Fibroblast of lung (primary cell): ENCODE measurements at regions not wholly inside any gene's neighbourhood (a gene's known extent, or its start where the extent isn't known, plus 50 kb on each side); places are given as distances from the start of the nearest gene placed in this dataset.

Experiments
- DNase-seq, 2 donors: peaks; one replicate each; pipeline versions ENCODE4 v3.0.0 to v3.0.0-alpha.2; 2010; ENCODE audit warnings: low read depth in 2 of 2
- H2AFZ ChIP-seq: 2 replicates; pipeline ENCODE4 v1.5.1; 2012; ENCODE audit warnings: low read length, control low read depth, inconsistent platforms
- H3K27ac ChIP-seq: 2 replicates; pipeline ENCODE4 v1.5.1; 2011; ENCODE audit warnings: low read length, control low read depth; ENCODE audit not compliant: insufficient read depth
- H3K27me3 ChIP-seq: 2 replicates; pipeline ENCODE4 v1.5.1; 2011; ENCODE audit warnings: mild to moderate bottlenecking, low read length; ENCODE audit not compliant: control insufficient read depth, insufficient read depth
- H3K36me3 ChIP-seq: 2 replicates; pipeline ENCODE4 v1.5.1; 2011; ENCODE audit warnings: low read length; ENCODE audit not compliant: control insufficient read depth, insufficient read depth
- H3K4me1 ChIP-seq: 2 replicates; pipeline ENCODE4 v1.5.1; 2011; ENCODE audit warnings: low read length; ENCODE audit not compliant: control insufficient read depth, insufficient read depth; ENCODE audit errors: extremely low read depth
- H3K4me2 ChIP-seq: 2 replicates; pipeline ENCODE4 v1.5.1; 2011; ENCODE audit warnings: low read length, control low read depth; ENCODE audit not compliant: insufficient read depth; ENCODE audit errors: extremely low read depth
- H3K4me3 ChIP-seq, 4 experiments: fragments of 200-600 bp in 1 of 4; sonication (generic) in 1 of 4; replicated peaks in 1 of 4; 2 replicates each; pipeline ENCODE4 v1.5.1; 2011 to 2016; ENCODE audit warnings: low read length in 4 of 4, low read depth in 3 of 4, mild to moderate bottlenecking in 3 of 4, control low read depth in 2 of 4, inconsistent platforms in 1 of 4, mixed read lengths in 1 of 4; ENCODE audit not compliant: insufficient read depth in 1 of 4; ENCODE audit errors: control extremely low read depth in 1 of 4
- H3K79me2 ChIP-seq: 2 replicates; pipeline ENCODE4 v1.5.1; 2012; ENCODE audit warnings: mild to moderate bottlenecking, low read length, inconsistent platforms; ENCODE audit not compliant: control insufficient read depth, insufficient read depth
- H3K9ac ChIP-seq: 2 replicates; pipeline ENCODE4 v1.5.1; 2011; ENCODE audit warnings: mild to moderate bottlenecking, low read length, control low read depth; ENCODE audit not compliant: insufficient read depth
- H3K9me3 ChIP-seq: 2 replicates; pipeline ENCODE4 v1.5.1; 2012; ENCODE audit warnings: low read depth, low read length; ENCODE audit not compliant: control insufficient read depth, insufficient read depth
- H4K20me1 ChIP-seq: 2 replicates; pipeline ENCODE4 v1.5.1; 2011; ENCODE audit warnings: low read length; ENCODE audit not compliant: control insufficient read depth, insufficient read depth; ENCODE audit errors: extremely low read depth
- EZH2 ChIP-seq: IDR thresholded peaks from 2 replicates; pipeline ENCODE4 v1.5.1; 2012; ENCODE audit warnings: low read length, control low read depth, mild to moderate bottlenecking; ENCODE audit errors: missing control alignments
- TF ChIP-seq, protein P1 (sequence below), 2 donors: IDR thresholded peaks in 1 of 2; conservative IDR thresholded peaks in 1 of 2; 1 replicate in 1 of 2; 2 replicates in 1 of 2; pipeline ENCODE4 v1.5.1; 2011 to 2012; ENCODE audit warnings: low read length in 2 of 2, control low read depth in 1 of 2, inconsistent platforms in 1 of 2, low read depth in 1 of 2, mild to moderate bottlenecking in 1 of 2

DNA sequence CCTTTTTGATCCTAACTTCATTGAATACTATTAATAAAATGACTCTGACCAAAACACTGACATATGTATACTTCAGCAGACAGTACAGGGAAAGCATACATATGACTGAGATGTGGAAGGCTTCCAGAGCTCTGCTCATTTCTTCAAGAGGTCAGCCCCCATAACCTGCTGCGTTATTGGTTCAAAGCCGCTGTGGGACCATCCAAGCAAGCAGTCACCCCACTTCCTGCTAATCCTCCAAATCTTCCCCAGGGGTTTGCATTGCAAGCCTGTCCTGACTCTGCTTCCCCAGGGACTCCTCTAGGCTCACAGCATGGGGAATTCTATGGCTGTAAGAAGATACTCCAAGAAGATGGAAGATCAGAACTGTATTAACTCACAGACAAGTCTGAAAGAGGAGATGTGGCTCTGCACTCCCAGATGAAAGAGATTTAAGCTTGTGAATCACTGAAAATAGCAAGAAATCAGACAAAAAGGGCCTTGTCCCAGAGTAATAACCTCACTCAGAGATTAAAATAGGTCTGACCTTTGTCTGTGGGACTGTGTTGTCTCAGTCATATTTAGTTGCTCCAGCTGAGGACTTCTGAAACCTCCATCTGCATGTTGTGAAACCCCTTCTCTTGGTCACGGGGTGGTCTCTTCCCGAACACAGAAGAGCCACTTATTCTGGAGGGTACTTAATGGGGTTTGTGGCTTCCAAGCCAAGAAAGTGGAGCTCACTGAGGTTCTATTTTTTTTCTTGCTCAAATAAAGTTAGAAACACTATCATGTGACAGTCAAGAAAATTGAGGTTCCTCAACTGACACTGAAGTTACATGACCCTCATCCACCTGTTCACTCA lies 101.5 kb upstream of the MARCKS start:
- no peak overlapping the region for H2AFZ ChIP-seq

DNA sequence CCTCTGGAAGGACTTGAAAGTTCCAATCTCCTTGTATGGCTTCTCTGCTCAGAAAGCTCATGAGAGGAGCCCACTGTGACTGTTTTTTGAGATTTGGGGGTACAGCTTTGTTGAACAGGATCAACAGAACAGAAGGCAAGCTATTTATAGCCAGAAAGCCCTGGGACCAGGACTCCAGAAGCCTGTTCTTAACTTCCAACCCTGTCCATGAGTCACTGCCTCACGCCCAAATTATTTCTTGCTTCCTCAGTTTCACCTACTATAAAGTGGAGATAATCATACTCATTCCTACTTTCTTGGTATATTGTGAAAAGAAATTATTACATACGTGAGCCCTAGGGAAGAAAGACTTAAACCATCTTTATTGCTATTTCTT lies 100.9 kb upstream of the MARCKS start:
- no peak overlapping the region for H3K27ac ChIP-seq
- H4K20me1 ChIP-seq: no peaks in the 10 kb centered on the region
- no peaks in the 10 kb centered on the region for H3K4me1 ChIP-seq
- no peak overlapping the region for H2AFZ ChIP-seq
- H3K9ac ChIP-seq: no peak overlapping the region
- TF ChIP-seq, protein P1, sequence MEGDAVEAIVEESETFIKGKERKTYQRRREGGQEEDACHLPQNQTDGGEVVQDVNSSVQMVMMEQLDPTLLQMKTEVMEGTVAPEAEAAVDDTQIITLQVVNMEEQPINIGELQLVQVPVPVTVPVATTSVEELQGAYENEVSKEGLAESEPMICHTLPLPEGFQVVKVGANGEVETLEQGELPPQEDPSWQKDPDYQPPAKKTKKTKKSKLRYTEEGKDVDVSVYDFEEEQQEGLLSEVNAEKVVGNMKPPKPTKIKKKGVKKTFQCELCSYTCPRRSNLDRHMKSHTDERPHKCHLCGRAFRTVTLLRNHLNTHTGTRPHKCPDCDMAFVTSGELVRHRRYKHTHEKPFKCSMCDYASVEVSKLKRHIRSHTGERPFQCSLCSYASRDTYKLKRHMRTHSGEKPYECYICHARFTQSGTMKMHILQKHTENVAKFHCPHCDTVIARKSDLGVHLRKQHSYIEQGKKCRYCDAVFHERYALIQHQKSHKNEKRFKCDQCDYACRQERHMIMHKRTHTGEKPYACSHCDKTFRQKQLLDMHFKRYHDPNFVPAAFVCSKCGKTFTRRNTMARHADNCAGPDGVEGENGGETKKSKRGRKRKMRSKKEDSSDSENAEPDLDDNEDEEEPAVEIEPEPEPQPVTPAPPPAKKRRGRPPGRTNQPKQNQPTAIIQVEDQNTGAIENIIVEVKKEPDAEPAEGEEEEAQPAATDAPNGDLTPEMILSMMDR (conservative IDR thresholded peaks at IDR 0.05 in 1 of 2, IDR thresholded peaks at IDR 0.05 in 1 of 2; ENCODE audit: low read depth in 1 of 2, low read length in 2 of 2): no peak
- no peak for TF ChIP-seq EZH2
- DNase-seq: no peak
- H3K27me3 ChIP-seq: no peaks in the 10 kb centered on the region
- no peaks in the 10 kb centered on the region for H3K79me2 ChIP-seq
- no peak overlapping the region for H3K4me3 ChIP-seq
- no peaks in the 10 kb centered on the region for H3K36me3 ChIP-seq
- no peak overlapping the region for H3K4me2 ChIP-seq
- no peaks in the 10 kb centered on the region for H3K9me3 ChIP-seq

More for the DNA sequence above, 101.5 kb upstream of the MARCKS start:
- H3K79me2 ChIP-seq: no peaks in the 10 kb centered on the region
- no peak for DNase-seq
- H3K4me3 ChIP-seq: no peak overlapping the region
- no peaks in the 10 kb centered on the region for H4K20me1 ChIP-seq
- no peaks in the 10 kb centered on the region for H3K4me1 ChIP-seq
- no peaks in the 10 kb centered on the region for H3K27me3 ChIP-seq
- TF ChIP-seq EZH2: no peak
- TF ChIP-seq, protein P1 (conservative IDR thresholded peaks at IDR 0.05 in 1 of 2, IDR thresholded peaks at IDR 0.05 in 1 of 2; ENCODE audit: low read depth in 1 of 2, low read length in 2 of 2): no peak
- H3K9ac ChIP-seq: no peak overlapping the region
- no peaks in the 10 kb centered on the region for H3K36me3 ChIP-seq
- no peak overlapping the region for H3K4me2 ChIP-seq
- no peak overlapping the region for H3K27ac ChIP-seq
- H3K9me3 ChIP-seq: no peaks in the 10 kb centered on the region

DNA sequence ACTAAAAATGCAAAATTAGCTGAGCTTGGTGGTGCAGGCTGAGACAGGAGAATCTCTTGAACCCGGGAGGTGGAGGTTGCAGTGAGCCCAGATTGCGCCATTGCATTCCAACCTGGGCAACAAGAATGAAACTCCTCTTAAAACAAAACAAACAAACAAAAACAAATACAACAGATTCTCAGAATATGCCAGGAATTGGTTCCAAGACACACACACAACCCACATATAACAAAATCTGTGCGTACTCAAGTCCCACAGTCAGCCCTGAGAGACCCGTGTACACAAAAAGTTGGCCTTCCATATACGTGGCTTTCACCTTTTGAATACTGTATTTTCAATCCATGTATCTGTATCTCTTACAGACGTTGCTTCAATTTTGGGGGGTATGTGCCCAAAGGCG lies 98.9 kb upstream of the MARCKS start:
- Histone ChIP-seq H3K4me3 (no peak overlapping the region), H3K9me3 (no peaks in the 10 kb centered on the region), H4K20me1 (no peaks in the 10 kb centered on the region), H3K9ac (no peak overlapping the region), H3K27me3 (no peaks in the 10 kb centered on the region), H3K79me2 (no peaks in the 10 kb centered on the region), H3K36me3 (no peaks in the 10 kb centered on the region), H2AFZ (no peak overlapping the region), H3K4me1 (peaks cover 2% of the 10 kb centered on the region), H3K4me2 (no peak overlapping the region), H3K27ac (no peak overlapping the region)
- no peak for DNase-seq
- TF ChIP-seq, protein P1 (conservative IDR thresholded peaks at IDR 0.05 in 1 of 2, IDR thresholded peaks at IDR 0.05 in 1 of 2; ENCODE audit: low read depth in 1 of 2, low read length in 2 of 2): no peak
- no peak for TF ChIP-seq EZH2
